B cell (primary cell): ENCODE measurements at regions not wholly inside any gene's neighbourhood (a gene's known extent, or its start where the extent isn't known, plus 50 kb on each side); places are given as distances from the start of the nearest gene placed in this dataset.

Experiments
- ATAC-seq: fragments of 200-7000 bp; cut with Tn5 transposase; one replicate; pipeline ENCODE4 v1.10.0; 2021; ENCODE audit warnings: low read depth, mild to moderate bottlenecking, moderate number of reproducible peaks, moderate library complexity
- CTCF ChIA-PET: fragments of 350-600 bp; sonication (Branson Sonifier 250); formaldehyde crosslinking; loops from one replicate; lab custom pipeline; 2021; ENCODE audit warnings: antibody characterized with exemption, inconsistent platforms; lab: Charles Lee
- POLR2A ChIA-PET: fragments of 350-600 bp; sonication (Branson Sonifier 250); formaldehyde crosslinking; loops from one replicate; lab custom pipeline; 2021; ENCODE audit warnings: antibody characterized with exemption; lab: Charles Lee
- DNase-seq: peaks from one replicate; pipeline ENCODE4 v3.0.0; 2013
- H2AFZ ChIP-seq: 2 replicates; pipeline ENCODE4 v1.6.1; 2012; ENCODE audit warnings: mild to moderate bottlenecking, low read depth, low read length; ENCODE audit not compliant: insufficient read depth, poor library complexity, severe bottlenecking
- H3K27ac ChIP-seq, 2 donors: 1 replicate in 1 of 2; 2 replicates in 1 of 2; pipeline ENCODE4 v1.5.1; 2012 to 2013; ENCODE audit warnings: low read length in 2 of 2, mild to moderate bottlenecking in 2 of 2, moderate library complexity in 1 of 2
- H3K27me3 ChIP-seq, 4 experiments: fragments of 200-600 bp in 1 of 4; sonication (generic) in 1 of 4; replicated peaks in 1 of 4; 1 replicate in 2 of 4; 2 replicates in 2 of 4; pipeline versions ENCODE4 v1.6.1 to v1.7.0; 2013 to 2016; ENCODE audit warnings: low read length in 3 of 4, mild to moderate bottlenecking in 2 of 4, mixed read lengths in 1 of 4, moderate library complexity in 1 of 4; ENCODE audit not compliant: insufficient read depth in 4 of 4, control insufficient read depth in 3 of 4; ENCODE audit errors: control extremely low read depth in 1 of 4
- H3K36me3 ChIP-seq, 2 experiments: replicated peaks in 1 of 2; 1 replicate in 1 of 2; 2 replicates in 1 of 2; pipeline versions ENCODE4 v1.6.1 to v1.7.1; 2013; ENCODE audit warnings: low read length in 1 of 2; ENCODE audit not compliant: insufficient read depth in 2 of 2, control insufficient read depth in 1 of 2; ENCODE audit errors: control extremely low read depth in 1 of 2, extremely low read depth in 1 of 2
- H3K4me1 ChIP-seq, 2 donors: fragments of 200-600 bp in 1 of 2; sonication (generic) in 1 of 2; 1 replicate in 1 of 2; 2 replicates in 1 of 2; pipeline versions ENCODE4 v1.5.1 to v1.6.1; 2013 to 2017; ENCODE audit warnings: low read length in 2 of 2; ENCODE audit not compliant: control insufficient read depth in 2 of 2, insufficient read depth in 2 of 2
- H3K4me2 ChIP-seq: replicated peaks from 2 replicates; pipeline ENCODE3; 2012; ENCODE audit warnings: mild to moderate bottlenecking, low read depth, low read length; ENCODE audit not compliant: poor library complexity, severe bottlenecking
- H3K4me3 ChIP-seq, 5 experiments: fragments of 200-600 bp in 1 of 5; sonication (generic) in 1 of 5; 1 replicate in 3 of 5; 2 replicates in 2 of 5; pipeline versions ENCODE4 v1.5.1 to v1.7.0; 2011 to 2016; ENCODE audit warnings: low read length in 4 of 5, mild to moderate bottlenecking in 4 of 5, low read depth in 2 of 5, control low read depth in 1 of 5, moderate library complexity in 1 of 5; ENCODE audit not compliant: insufficient read depth in 1 of 5; ENCODE audit errors: control extremely low read depth in 1 of 5, extremely low read depth in 1 of 5
- H3K79me2 ChIP-seq: fragments of 200-600 bp; sonication (generic); one replicate; pipeline ENCODE4 v1.6.0; 2016; ENCODE audit warnings: low read length; ENCODE audit not compliant: control insufficient read depth, insufficient read depth
- H3K9ac ChIP-seq: fragments of 200-600 bp; sonication (generic); 2 replicates; pipeline ENCODE4 v1.6.1; 2017; ENCODE audit warnings: mild to moderate bottlenecking, low read length, moderate library complexity
- H3K9me3 ChIP-seq, 3 donors: one replicate each; pipeline versions ENCODE4 v1.6.1 to v1.7.1; 2013; ENCODE audit warnings: low read length in 2 of 3; ENCODE audit not compliant: control insufficient read depth in 2 of 3, insufficient read depth in 1 of 3; ENCODE audit errors: control extremely low read depth in 1 of 3
- H4K20me1 ChIP-seq: 2 replicates; pipeline ENCODE4 v1.6.0; 2012; ENCODE audit warnings: mild to moderate bottlenecking, low read length; ENCODE audit not compliant: insufficient read depth, control insufficient read depth, poor library complexity, severe bottlenecking
- H3K27ac Mint-ChIP-seq: one replicate; pipeline ENCODE4 v1.8.0; 2021; ENCODE audit warnings: mixed read lengths
- H3K27me3 Mint-ChIP-seq: one replicate; pipeline ENCODE4 v1.8.0; 2021; ENCODE audit warnings: mixed read lengths
- H3K4me1 Mint-ChIP-seq: one replicate; pipeline ENCODE4 v1.8.0; 2021; ENCODE audit warnings: mixed read lengths
- H3K4me3 Mint-ChIP-seq: one replicate; pipeline ENCODE4 v1.8.0; 2021; ENCODE audit warnings: mixed read lengths
- H3K9me3 Mint-ChIP-seq: one replicate; pipeline ENCODE4 v1.8.0; 2022; ENCODE audit warnings: mixed read lengths; ENCODE audit not compliant: insufficient read depth
- EZH2 ChIP-seq: IDR thresholded peaks from 2 replicates; pipeline ENCODE4 v1.6.1; 2012; ENCODE audit warnings: borderline replicate concordance, low read depth, mild to moderate bottlenecking, moderate library complexity, low read length; ENCODE audit not compliant: insufficient read depth, poor library complexity, severe bottlenecking
- WGBS: methylation state at CpG from one replicate; pipeline ENCODE4 v1.1.5; 2013; ENCODE audit warnings: missing lambda C conversion rate; ENCODE audit not compliant: insufficient coverage; 5-methylcytosine and 5-hydroxymethylcytosine counted together
- intact Hi-C: fragments of 100-400 bp; cut with micrococcal nuclease; formaldehyde crosslinking; loops from one replicate; pipeline ENCODE4 v1.10.0; 2022
- TF ChIP-seq, protein P1 (sequence below): fragments of 200-600 bp; IDR thresholded peaks from one replicate; pipeline ENCODE4 v1.8.0; 2022; ENCODE audit warnings: antibody characterized with exemption, mild to moderate bottlenecking

DNA sequence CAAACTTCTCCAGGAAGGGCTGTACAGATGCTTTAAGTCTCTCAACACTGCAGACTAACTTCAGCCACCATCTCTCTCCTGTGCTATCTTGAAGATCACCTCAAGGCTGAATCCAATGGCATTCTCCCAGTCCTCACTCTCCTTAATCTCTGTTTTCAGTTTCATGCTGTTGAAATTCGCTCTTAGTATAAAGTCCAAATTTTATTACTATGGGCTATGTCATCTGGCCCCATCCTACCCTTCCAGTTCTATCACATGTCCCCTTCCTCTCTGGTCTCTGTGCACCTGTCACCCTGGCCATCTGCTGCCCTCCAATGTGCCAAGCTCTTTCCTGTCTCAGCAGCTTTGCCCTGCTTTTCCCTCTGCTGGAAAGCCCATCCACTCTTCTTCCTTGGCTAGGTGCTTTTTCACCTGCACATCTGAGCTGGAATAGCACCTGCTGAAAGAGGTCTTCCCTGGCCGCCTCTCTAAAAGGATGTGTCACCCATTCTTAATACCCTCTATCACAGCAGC is 284.7 kb upstream of the MAP3K1 start:
- ChIA-PET POLR2A (no interaction called here), CTCF (no interaction called here)
- peak overlapping the region; percentile 12 for H3K27ac Mint-ChIP-seq
- Histone ChIP-seq H3K36me3 (no peaks in the 10 kb centered on the region), H3K27me3 (no peaks in the 10 kb centered on the region), H3K9me3 (no peaks in the 10 kb centered on the region), H3K79me2 (no peaks in the 10 kb centered on the region), H3K9ac (no peak overlapping the region), H3K4me1 (no peaks in the 10 kb centered on the region), H2AFZ (no peak overlapping the region), H3K4me3 (no peak overlapping the region), H3K4me2 (no peak overlapping the region), H3K27ac (no peak overlapping the region), H4K20me1 (no peaks in the 10 kb centered on the region)
- ATAC-seq: no peak
- H3K4me1 Mint-ChIP-seq: peaks cover 2% of the 10 kb centered on the region
- no peaks in the 10 kb centered on the region for H3K27me3 Mint-ChIP-seq
- WGBS: 83% methylated on average over 1 of the region's 2 CpGs
- TF ChIP-seq, protein P1, sequence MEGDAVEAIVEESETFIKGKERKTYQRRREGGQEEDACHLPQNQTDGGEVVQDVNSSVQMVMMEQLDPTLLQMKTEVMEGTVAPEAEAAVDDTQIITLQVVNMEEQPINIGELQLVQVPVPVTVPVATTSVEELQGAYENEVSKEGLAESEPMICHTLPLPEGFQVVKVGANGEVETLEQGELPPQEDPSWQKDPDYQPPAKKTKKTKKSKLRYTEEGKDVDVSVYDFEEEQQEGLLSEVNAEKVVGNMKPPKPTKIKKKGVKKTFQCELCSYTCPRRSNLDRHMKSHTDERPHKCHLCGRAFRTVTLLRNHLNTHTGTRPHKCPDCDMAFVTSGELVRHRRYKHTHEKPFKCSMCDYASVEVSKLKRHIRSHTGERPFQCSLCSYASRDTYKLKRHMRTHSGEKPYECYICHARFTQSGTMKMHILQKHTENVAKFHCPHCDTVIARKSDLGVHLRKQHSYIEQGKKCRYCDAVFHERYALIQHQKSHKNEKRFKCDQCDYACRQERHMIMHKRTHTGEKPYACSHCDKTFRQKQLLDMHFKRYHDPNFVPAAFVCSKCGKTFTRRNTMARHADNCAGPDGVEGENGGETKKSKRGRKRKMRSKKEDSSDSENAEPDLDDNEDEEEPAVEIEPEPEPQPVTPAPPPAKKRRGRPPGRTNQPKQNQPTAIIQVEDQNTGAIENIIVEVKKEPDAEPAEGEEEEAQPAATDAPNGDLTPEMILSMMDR: no peak
- intact Hi-C loops: no loop called here
- no peak overlapping the region for H3K4me3 Mint-ChIP-seq
- no peaks in the 10 kb centered on the region for H3K9me3 Mint-ChIP-seq
- no peak for DNase-seq

DNA sequence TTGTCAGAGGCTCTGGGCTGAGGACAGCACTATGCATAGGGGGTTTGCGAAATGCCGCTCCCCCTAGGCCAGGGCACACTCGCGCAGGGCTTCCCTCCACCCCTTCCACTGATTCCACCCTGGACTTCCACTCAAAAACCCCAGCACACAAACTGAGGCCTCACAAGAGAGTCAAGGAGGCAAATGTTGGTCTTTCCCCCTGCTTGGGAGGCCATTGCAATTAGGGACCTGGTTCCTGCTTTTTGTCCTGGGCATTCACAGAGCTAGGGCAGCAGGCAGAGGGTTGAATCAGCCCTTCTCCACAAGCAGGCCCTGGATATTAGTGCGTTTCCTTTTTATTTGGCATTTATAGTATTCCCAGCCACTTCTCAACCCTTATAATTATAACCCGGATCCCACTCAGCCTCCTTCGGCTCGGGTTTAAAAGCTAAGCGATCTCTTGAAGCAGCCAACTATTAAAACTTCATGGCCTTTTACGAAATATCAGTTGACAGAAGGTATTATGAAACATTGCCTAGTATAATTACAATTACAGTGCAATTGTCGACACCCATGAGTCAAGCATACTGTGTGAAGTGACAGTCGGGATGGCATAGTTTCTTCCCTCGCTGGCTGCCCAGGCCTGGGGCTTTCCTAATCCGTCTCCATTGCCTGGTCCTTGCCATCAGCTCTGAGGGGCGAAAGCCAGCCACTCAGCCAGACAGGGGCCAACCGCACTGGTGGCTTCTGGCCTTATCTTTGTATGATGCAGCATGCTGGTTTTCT is 285.5 kb upstream of the MAP3K1 start:
- H3K9me3 ChIP-seq: no peaks in the 10 kb centered on the region
- CTCF ChIA-PET: no interaction called here
- ATAC-seq: no peak
- no peaks in the 10 kb centered on the region for H3K9me3 Mint-ChIP-seq
- TF ChIP-seq, protein P1: no peak
- TF ChIP-seq EZH2: no peak
- H3K4me3 Mint-ChIP-seq: no peak overlapping the region
- H2AFZ ChIP-seq: no peak overlapping the region
- WGBS: 98% methylated on average over 11 of the region's 16 CpGs
- no peak overlapping the region for H3K27ac Mint-ChIP-seq
- H3K9ac ChIP-seq: no peak overlapping the region
- H3K27me3 Mint-ChIP-seq: no peaks in the 10 kb centered on the region
- H3K4me2 ChIP-seq: no peak overlapping the region
- H3K27me3 ChIP-seq: no peaks in the 10 kb centered on the region
- no peaks in the 10 kb centered on the region for H3K36me3 ChIP-seq
- no peak overlapping the region for H3K4me3 ChIP-seq
- no peaks in the 10 kb centered on the region for H3K79me2 ChIP-seq
- no peaks in the 10 kb centered on the region for H4K20me1 ChIP-seq
- peaks cover 2% of the 10 kb centered on the region for H3K4me1 Mint-ChIP-seq
- no peak overlapping the region for H3K27ac ChIP-seq
- H3K4me1 ChIP-seq: no peaks in the 10 kb centered on the region
- intact Hi-C loops: no loop called here
- POLR2A ChIA-PET: no interaction called here
- no peak for DNase-seq
